Calu3 (cell line): ENCODE measurements at regions not wholly inside any gene's neighbourhood (a gene's known extent, or its start where the extent isn't known, plus 50 kb on each side); places are given as distances from the start of the nearest gene placed in this dataset.

Source experiments
- BruUV-seq: library from RNA; stranded (reverse); fragments of 400-500 nt; replicated peaks from 2 replicates; lab custom pipeline; 2021; lab: Mats Ljungman, UMichigan
- CTCF ChIA-PET: fragments of 300-600 bp; sonication (Branson Sonifier 250); formaldehyde crosslinking; loops from one replicate; lab custom pipeline; 2022; ENCODE audit warnings: antibody characterized with exemption; lab: Charles Lee
- DNase-seq: peaks from one replicate; pipeline ENCODE4 v3.0.0; 2022
- H3K27ac Mint-ChIP-seq: one replicate; pipeline ENCODE4 v1.8.0; 2022; ENCODE audit warnings: mixed read lengths; ENCODE audit not compliant: unreplicated experiment
- H3K27me3 Mint-ChIP-seq: one replicate; pipeline ENCODE4 v1.8.0; 2022; ENCODE audit warnings: mixed read lengths; ENCODE audit not compliant: unreplicated experiment
- H3K36me3 Mint-ChIP-seq: one replicate; pipeline ENCODE4 v1.8.0; 2022; ENCODE audit warnings: mild to moderate bottlenecking, moderate library complexity, mixed read lengths; ENCODE audit not compliant: insufficient read depth, unreplicated experiment
- H3K4me1 Mint-ChIP-seq: one replicate; pipeline ENCODE4 v1.8.0; 2022; ENCODE audit warnings: mild to moderate bottlenecking, low read depth, mixed read lengths; ENCODE audit not compliant: unreplicated experiment
- H3K4me3 Mint-ChIP-seq: one replicate; pipeline ENCODE4 v1.8.0; 2022; ENCODE audit warnings: mild to moderate bottlenecking, low read depth, moderate library complexity, mixed read lengths; ENCODE audit not compliant: unreplicated experiment
- H3K9me3 Mint-ChIP-seq: one replicate; pipeline ENCODE4 v1.8.0; 2022; ENCODE audit warnings: low read depth, mixed read lengths; ENCODE audit not compliant: unreplicated experiment
- intact Hi-C: fragments of 100-400 bp; cut with micrococcal nuclease; formaldehyde crosslinking; loops from one replicate; pipeline ENCODE4 v1.10.0; 2022; ENCODE audit not compliant: unreplicated experiment
- TF ChIP-seq, protein P1 (sequence below): fragments of 200-600 bp; IDR thresholded peaks from one replicate; pipeline ENCODE4 v1.8.0; 2022; ENCODE audit warnings: antibody characterized with exemption; ENCODE audit not compliant: unreplicated experiment

GRCh38 chr13:99868767-99869166, 102.8 kb downstream of the ZIC5 start:
- no TSS peak for BruUV-seq
- Mint-ChIP-seq H3K27ac (no peak overlapping the region), H3K9me3 (no peaks in the 10 kb centered on the region), H3K27me3 (no peaks in the 10 kb centered on the region), H3K4me3 (no peak overlapping the region), H3K36me3 (no peaks in the 10 kb centered on the region), H3K4me1 (no peaks in the 10 kb centered on the region)
- CTCF ChIA-PET: no interaction called here
- no peak for DNase-seq
- intact Hi-C loops: no loop called here
- TF ChIP-seq, protein P1, sequence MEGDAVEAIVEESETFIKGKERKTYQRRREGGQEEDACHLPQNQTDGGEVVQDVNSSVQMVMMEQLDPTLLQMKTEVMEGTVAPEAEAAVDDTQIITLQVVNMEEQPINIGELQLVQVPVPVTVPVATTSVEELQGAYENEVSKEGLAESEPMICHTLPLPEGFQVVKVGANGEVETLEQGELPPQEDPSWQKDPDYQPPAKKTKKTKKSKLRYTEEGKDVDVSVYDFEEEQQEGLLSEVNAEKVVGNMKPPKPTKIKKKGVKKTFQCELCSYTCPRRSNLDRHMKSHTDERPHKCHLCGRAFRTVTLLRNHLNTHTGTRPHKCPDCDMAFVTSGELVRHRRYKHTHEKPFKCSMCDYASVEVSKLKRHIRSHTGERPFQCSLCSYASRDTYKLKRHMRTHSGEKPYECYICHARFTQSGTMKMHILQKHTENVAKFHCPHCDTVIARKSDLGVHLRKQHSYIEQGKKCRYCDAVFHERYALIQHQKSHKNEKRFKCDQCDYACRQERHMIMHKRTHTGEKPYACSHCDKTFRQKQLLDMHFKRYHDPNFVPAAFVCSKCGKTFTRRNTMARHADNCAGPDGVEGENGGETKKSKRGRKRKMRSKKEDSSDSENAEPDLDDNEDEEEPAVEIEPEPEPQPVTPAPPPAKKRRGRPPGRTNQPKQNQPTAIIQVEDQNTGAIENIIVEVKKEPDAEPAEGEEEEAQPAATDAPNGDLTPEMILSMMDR: no peak

DNA sequence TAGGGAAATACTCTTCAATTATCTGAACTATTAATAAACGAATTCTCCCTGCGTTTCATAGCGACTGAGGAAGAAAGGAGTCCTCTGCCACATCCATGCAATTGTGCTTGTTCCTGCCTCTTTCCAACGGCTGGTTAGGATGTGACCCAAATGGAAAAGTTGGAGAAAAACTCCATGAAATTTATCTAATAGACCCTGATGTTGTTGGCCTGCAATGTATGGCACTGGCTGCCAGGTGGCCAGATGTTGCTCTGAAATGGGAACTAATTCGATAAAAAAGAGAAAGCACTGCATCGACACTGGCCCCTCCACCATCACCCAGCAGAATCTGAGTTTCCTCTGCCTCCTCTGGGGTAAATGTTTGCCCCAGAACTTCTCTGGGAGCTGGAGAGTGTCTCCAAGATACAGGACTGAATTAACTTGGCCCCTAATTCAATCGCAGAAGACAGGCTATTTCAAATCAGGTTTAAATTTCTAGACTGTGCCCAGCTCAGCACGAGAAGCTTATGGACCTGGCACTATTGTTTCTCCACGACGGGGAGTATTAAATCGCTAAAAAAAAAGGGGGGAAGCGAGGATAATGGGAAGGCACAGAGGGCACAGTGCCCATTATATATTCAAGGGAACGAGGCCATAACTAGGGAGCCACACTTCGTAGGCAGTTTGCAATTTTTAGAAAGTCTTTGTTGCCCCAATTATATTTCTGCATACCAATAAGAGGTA, 103.9 kb downstream of the ZIC5 start:
- TF ChIP-seq, protein P1: no peak

DNA sequence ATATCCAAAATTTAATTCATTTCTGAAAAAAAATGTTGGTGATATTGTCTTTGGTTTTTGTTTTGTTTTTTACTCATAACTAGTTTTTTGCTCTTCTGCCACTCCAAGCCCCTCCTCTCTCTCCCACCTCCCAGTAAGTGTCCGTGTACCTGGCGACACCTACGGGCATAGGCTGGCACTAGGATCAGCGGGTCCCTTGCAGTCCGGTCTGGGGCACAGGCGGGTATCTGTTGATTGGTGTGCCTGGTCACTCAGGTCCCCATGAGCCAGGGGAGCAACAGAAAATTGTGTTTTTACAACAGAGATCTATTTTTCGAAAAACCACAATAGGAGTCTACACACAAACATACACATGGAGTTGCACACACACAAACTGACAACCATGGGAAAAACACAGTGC, 104.8 kb downstream of the ZIC5 start:
- no peaks in the 10 kb centered on the region for H3K27me3 Mint-ChIP-seq
- TF ChIP-seq, protein P1: no peak
- CTCF ChIA-PET: no interaction called here
- no peak overlapping the region for H3K27ac Mint-ChIP-seq
- no peaks in the 10 kb centered on the region for H3K9me3 Mint-ChIP-seq
- no peak for DNase-seq
- no TSS peak for BruUV-seq
- H3K4me1 Mint-ChIP-seq: no peaks in the 10 kb centered on the region
- H3K4me3 Mint-ChIP-seq: no peak overlapping the region
- intact Hi-C loops: no loop called here
- H3K36me3 Mint-ChIP-seq: no peaks in the 10 kb centered on the region

More for the DNA sequence above, 103.9 kb downstream of the ZIC5 start:
- H3K36me3 Mint-ChIP-seq: no peaks in the 10 kb centered on the region
- no peaks in the 10 kb centered on the region for H3K27me3 Mint-ChIP-seq
- no peak for DNase-seq
- H3K4me3 Mint-ChIP-seq: no peak overlapping the region
- no TSS peak for BruUV-seq
- no peaks in the 10 kb centered on the region for H3K9me3 Mint-ChIP-seq
- H3K27ac Mint-ChIP-seq: no peak overlapping the region
- no peaks in the 10 kb centered on the region for H3K4me1 Mint-ChIP-seq
- intact Hi-C loops: no loop called here
- CTCF ChIA-PET: no interaction called here

- no TSS peak for BruUV-seq
- Mint-ChIP-seq H3K4me3 (no peak overlapping the region), H3K9me3 (no peaks in the 10 kb centered on the region), H3K36me3 (no peaks in the 10 kb centered on the region), H3K27ac (no peak overlapping the region), H3K27me3 (no peaks in the 10 kb centered on the region), H3K4me1 (no peaks in the 10 kb centered on the region)
- DNase-seq: no peak
- CTCF ChIA-PET: no interaction called here
- TF ChIP-seq, protein P1: no peak
- intact Hi-C loops: no loop called here
Observed at GRCh38 chr13:99865420-99865930, 106.1 kb downstream of the ZIC5 start.
